Central memory CD8-positive, alpha-beta T cell (primary cell): ENCODE measurements at regions not wholly inside any gene's neighbourhood (a gene's known extent, or its start where the extent isn't known, plus 50 kb on each side); places are given as distances from the start of the nearest gene placed in this dataset.
"Not testable (repeated sequence)": the region's sequence is repeated elsewhere in the genome, so short reads cannot be mapped to it uniquely, and the experiment has no call there.

ENCODE experiments used
- ATAC-seq: fragments of 150-1000 bp; cut with Tn5 transposase; replicated peaks from 2 replicates; pipeline ENCODE4 v1.10.0; 2022; ENCODE audit warnings: mild to moderate bottlenecking, moderate FRiP score, moderate number of reproducible peaks; ENCODE audit not compliant: poor library complexity, severe bottlenecking; ENCODE audit errors: extremely low read depth
- DNase-seq, 2 donors: peaks; one replicate each; pipeline ENCODE4 v3.0.0; 2021; ENCODE audit warnings: low spot score in 2 of 2
- H3K27ac Mint-ChIP-seq: one replicate; pipeline ENCODE4 v1.8.0; 2022; ENCODE audit warnings: low read depth, mild to moderate bottlenecking, moderate library complexity, mixed read lengths
- H3K27me3 Mint-ChIP-seq: one replicate; pipeline ENCODE4 v1.8.0; 2022; ENCODE audit warnings: mixed read lengths
- H3K36me3 Mint-ChIP-seq: one replicate; pipeline ENCODE4 v1.8.0; 2022; ENCODE audit warnings: mild to moderate bottlenecking, moderate library complexity, mixed read lengths; ENCODE audit not compliant: insufficient read depth
- H3K4me1 Mint-ChIP-seq: one replicate; pipeline ENCODE4 v1.8.0; 2022; ENCODE audit warnings: mixed read lengths
- H3K4me3 Mint-ChIP-seq: one replicate; pipeline ENCODE4 v1.8.0; 2022; ENCODE audit warnings: mild to moderate bottlenecking, moderate library complexity, mixed read lengths
- H3K9me3 Mint-ChIP-seq: one replicate; pipeline ENCODE4 v1.8.0; 2022; ENCODE audit warnings: mixed read lengths

DNA sequence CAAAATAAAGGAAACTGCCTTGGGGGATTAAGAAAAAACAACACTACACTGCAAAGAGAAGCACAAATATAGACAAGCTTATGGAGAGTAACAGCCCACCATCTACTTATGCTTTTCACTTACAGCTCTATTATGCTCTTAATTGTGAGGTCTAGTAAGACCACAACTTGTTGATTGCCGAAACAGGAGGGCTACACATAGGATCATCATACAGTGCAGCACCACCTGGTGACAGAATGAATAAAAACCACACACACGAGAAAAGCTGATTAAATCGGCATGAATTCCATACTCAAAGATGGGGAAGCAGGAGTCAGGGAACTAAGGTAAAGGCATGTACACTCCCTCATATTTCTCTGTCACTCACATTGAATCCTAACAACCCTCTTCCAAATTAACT, 259.2 kb downstream of the IKZF2 start:
- H3K4me1 Mint-ChIP-seq: no peaks in the 10 kb centered on the region
- no peaks in the 10 kb centered on the region for H3K27me3 Mint-ChIP-seq
- ATAC-seq: no peak
- H3K9me3 Mint-ChIP-seq: no peaks in the 10 kb centered on the region
- H3K4me3 Mint-ChIP-seq: no peak overlapping the region
- no peak for DNase-seq
- no peak overlapping the region for H3K27ac Mint-ChIP-seq
- H3K36me3 Mint-ChIP-seq: no peaks in the 10 kb centered on the region

DNA sequence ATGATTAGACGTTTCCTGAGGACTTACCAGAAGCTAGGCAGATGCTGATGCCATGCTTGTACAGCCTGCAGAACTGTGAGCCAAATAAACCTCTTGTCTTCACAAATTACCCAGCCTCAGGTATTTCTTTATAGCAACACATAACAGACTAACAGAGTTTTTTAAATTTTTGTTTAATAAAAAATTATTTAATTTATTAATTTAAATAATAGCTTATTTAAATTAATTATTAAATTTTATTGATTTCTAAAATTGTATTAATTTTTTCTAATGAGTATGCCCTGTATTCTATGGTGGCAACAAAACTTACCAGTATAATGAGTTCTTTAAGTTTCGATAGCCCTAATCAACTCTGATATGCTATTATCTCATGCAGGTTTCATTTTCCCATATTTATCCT, 259.8 kb downstream of the IKZF2 start:
- H3K4me1 Mint-ChIP-seq: no peaks in the 10 kb centered on the region
- no peak overlapping the region for H3K27ac Mint-ChIP-seq
- peaks cover 4% of the 10 kb centered on the region for H3K9me3 Mint-ChIP-seq
- ATAC-seq (no peak), DNase-seq (no peak)
- no peak overlapping the region for H3K4me3 Mint-ChIP-seq
- no peaks in the 10 kb centered on the region for H3K36me3 Mint-ChIP-seq
- H3K27me3 Mint-ChIP-seq: no peaks in the 10 kb centered on the region

DNA sequence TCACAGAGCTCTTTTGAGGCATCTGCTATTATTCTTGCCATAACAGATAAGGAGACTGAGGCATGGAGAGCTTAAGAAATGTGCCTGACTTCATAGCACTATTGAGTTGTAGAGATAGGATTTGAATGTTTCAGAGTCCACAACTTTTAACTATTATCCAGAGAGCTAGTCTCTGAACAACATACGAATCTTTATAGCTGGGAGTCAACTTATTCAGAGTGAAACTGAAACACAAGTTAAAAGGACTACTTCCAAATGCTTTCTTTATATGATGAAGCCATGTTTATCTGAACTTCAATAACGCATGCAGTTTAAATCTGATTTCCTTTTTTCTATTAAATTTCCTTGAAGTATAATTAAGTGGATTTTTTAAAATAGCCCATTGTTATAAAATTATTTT, 268.8 kb downstream of the IKZF2 start:
- DNase-seq: no peak
- peaks cover 1% of the 10 kb centered on the region for H3K36me3 Mint-ChIP-seq
- H3K4me3 Mint-ChIP-seq: no peak overlapping the region
- H3K27ac Mint-ChIP-seq: no peak overlapping the region
- ATAC-seq: no peak
- H3K9me3 Mint-ChIP-seq: peaks cover 30% of the 10 kb centered on the region
- H3K4me1 Mint-ChIP-seq: no peaks in the 10 kb centered on the region
- no peaks in the 10 kb centered on the region for H3K27me3 Mint-ChIP-seq

DNA sequence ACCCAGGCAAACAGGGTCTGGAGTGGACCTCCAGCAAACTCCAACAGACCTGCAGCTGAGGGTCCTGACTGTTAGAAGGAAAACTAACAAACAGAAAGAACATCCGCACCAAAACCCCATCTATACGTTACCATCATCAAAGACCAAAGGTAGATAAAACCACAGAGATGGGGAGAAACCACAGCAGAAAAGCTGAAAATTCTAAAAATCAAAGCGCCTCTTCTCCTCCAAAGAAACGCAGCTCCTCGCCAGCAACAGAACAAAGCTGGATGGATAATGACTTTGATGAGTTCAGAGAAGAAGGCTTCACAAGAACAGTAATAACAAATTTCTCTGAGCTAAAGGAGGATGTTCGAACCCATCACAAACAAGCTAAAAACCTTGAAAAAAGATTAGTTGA, 274.9 kb downstream of the IKZF2 start:
- H3K4me1 Mint-ChIP-seq, H3K27ac Mint-ChIP-seq, H3K36me3 Mint-ChIP-seq, H3K4me3 Mint-ChIP-seq, ATAC-seq, H3K27me3 Mint-ChIP-seq, DNase-seq: not testable (repeated sequence)
- H3K9me3 Mint-ChIP-seq: peaks cover 24% of the 10 kb centered on the region

DNA sequence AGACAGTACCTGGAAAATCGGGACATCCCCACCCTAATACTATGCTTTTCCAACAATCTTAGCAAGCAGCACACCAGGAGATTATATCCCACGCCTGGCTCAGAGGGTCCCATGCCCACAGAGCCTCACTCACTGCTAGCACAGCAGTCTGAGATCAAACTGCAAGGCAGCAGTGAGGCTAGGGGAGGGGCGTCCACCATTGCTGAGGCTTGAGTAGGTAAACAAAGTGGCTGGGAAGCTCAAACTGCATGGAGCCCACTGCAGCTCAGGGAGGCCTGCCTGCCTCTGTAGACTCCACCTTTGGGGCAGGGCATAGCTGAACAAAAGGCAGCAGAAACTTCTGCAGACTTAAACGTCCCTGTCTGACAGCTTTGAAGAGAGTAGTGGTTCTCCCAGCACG, 275.5 kb downstream of the IKZF2 start:
- not testable (repeated sequence) for H3K4me1 Mint-ChIP-seq, H3K27ac Mint-ChIP-seq, ATAC-seq, H3K27me3 Mint-ChIP-seq, DNase-seq, H3K4me3 Mint-ChIP-seq, H3K36me3 Mint-ChIP-seq
- peaks cover 24% of the 10 kb centered on the region for H3K9me3 Mint-ChIP-seq

DNA sequence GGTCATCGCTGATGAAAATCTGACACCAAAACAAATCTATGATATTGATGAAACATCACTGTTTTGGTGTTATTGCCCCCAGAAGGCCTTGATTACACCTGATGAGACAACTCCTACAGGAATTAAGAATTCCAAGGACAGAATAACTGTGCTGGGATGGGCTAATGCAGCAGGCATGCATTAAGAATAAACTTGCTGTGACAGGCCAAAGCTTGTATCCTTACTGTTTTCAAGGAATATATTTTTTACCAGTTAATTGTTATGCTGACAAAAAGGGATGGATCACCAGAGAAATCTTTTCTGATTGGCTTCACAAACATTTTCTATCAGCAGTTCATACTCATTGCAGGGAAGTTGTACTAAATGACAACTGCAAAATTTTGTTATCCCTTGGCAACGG, 278.2 kb downstream of the IKZF2 start:
- H3K4me3 Mint-ChIP-seq: no peak overlapping the region
- H3K36me3 Mint-ChIP-seq: peaks cover 3% of the 10 kb centered on the region
- no peak overlapping the region for H3K27ac Mint-ChIP-seq
- H3K9me3 Mint-ChIP-seq: peaks cover 23% of the 10 kb centered on the region
- no peaks in the 10 kb centered on the region for H3K4me1 Mint-ChIP-seq
- DNase-seq (no peak), ATAC-seq (no peak)
- no peaks in the 10 kb centered on the region for H3K27me3 Mint-ChIP-seq

DNA sequence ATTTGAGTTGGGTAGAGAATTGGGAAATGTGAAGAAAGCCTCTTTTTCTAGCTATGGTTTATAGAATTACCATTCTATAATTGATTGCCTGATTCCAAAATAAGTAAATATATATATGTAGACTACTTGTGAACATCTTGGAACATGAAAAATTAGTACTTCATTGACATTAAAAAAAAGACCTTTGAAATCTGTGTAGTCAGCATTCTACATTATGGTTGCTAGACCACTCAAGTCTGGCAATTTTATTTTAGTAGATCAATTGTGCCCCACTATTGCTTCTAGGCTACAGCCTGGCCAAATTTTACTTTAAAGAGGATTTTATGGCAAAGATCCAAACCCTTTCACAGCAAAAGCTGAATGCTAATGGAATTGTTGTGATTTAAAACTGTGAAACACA, 279.8 kb downstream of the IKZF2 start:
- Mint-ChIP-seq H3K27me3 (no peaks in the 10 kb centered on the region), H3K36me3 (peaks cover 3% of the 10 kb centered on the region), H3K27ac (no peak overlapping the region), H3K4me3 (no peak overlapping the region), H3K9me3 (peaks cover 13% of the 10 kb centered on the region), H3K4me1 (no peaks in the 10 kb centered on the region)
- DNase-seq: no peak
- ATAC-seq: no peak

DNA sequence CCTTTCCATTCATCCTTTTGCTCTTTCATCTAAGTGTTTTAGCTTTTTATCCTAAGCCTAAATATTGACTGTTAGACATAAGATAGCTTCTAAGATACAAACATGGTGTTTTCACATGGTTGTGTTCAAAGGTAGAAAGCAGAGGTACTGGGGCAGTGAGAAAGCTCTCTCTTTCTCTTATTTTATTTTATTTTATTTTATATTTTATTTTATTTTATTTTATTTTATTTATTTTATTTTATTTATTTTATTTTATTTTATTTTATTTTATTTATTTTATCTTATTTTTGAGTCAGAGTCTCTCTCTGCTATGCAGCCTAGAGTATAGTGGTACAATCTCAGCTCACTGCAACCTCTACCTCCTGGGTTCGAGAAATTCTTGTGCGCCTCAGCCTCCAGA, 287.2 kb downstream of the IKZF2 start:
- no peaks in the 10 kb centered on the region for H3K36me3 Mint-ChIP-seq
- no peak for ATAC-seq
- H3K27me3 Mint-ChIP-seq: no peaks in the 10 kb centered on the region

DNA sequence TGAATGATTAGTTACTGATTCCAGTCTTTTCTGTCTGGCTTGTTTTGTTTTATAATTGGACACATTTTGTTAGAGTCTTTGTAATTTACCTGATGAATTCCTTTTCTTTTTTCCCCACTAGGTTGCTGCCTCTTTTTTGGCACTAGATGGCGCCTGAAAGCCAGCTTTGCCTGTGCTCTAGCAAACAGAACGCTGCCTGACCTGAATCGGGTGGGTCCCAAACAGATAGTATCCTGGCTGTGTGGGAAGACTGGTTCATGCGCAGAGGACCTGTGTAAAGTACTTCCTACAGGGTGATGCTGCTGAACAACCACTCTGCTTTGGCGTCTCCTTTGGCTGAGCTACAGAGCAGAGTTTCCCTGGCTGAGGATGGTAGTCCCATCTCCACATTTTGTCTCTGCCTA, 288.2 kb downstream of the IKZF2 start:
- Mint-ChIP-seq H3K4me1 (no peaks in the 10 kb centered on the region), H3K4me3 (no peak overlapping the region), H3K27me3 (no peaks in the 10 kb centered on the region), H3K27ac (no peak overlapping the region), H3K9me3 (peaks cover 5% of the 10 kb centered on the region), H3K36me3 (no peaks in the 10 kb centered on the region)
- DNase-seq (no peak), ATAC-seq (no peak)

More for the DNA sequence above, 287.2 kb downstream of the IKZF2 start:
- Mint-ChIP-seq H3K9me3 (peaks cover 10% of the 10 kb centered on the region), H3K4me3 (no peak overlapping the region), H3K4me1 (no peaks in the 10 kb centered on the region), H3K27ac (no peak overlapping the region)
- DNase-seq: no peak

DNA sequence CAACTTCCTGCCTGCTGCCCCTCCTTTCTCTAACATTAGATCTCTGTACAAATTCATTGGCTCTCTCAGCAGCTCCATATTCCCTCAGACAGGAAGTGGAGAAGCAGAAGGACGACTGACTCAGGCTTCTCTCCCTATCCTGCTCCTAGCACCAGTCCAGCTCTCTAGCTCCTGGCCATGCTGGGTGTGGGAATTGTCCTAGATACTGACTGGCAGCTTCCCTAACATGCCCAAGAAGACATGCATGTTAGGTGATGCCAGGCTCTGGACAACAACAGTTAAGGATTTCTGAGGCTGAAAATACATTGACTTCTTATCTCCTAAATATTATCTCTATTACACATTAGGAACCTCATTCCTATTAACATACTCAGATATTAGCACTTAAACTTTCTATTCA, 292.9 kb downstream of the IKZF2 start:
- no peaks in the 10 kb centered on the region for H3K36me3 Mint-ChIP-seq
- no peak overlapping the region for H3K4me3 Mint-ChIP-seq
- H3K27me3 Mint-ChIP-seq: no peaks in the 10 kb centered on the region
- ATAC-seq (no peak), DNase-seq (no peak)
- no peak overlapping the region for H3K27ac Mint-ChIP-seq
- H3K9me3 Mint-ChIP-seq: peaks cover 5% of the 10 kb centered on the region
- H3K4me1 Mint-ChIP-seq: no peaks in the 10 kb centered on the region

DNA sequence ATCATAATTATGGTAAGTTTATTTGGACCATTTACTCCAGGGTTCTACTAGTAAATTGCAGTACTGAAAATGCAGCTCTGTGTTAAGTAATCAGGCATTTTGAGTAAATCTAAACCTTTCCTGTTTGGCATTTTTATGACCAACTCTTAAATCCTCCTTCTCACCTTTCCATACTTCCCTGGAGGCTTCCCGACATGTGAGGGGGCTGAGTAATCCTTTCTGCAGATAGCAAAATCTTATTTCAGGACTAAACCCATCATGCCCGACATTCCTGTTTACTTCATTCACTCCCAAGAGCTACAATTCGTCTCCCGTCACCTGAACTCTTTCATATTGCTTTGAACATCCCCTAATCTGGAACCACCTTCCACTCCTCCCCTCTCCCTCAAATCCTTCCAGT, 296.6 kb downstream of the IKZF2 start:
- Mint-ChIP-seq H3K4me1 (no peaks in the 10 kb centered on the region), H3K4me3 (no peak overlapping the region), H3K9me3 (peaks cover 5% of the 10 kb centered on the region), H3K27me3 (no peaks in the 10 kb centered on the region), H3K36me3 (no peaks in the 10 kb centered on the region), H3K27ac (no peak overlapping the region)
- no peak for ATAC-seq
- DNase-seq: no peak

DNA sequence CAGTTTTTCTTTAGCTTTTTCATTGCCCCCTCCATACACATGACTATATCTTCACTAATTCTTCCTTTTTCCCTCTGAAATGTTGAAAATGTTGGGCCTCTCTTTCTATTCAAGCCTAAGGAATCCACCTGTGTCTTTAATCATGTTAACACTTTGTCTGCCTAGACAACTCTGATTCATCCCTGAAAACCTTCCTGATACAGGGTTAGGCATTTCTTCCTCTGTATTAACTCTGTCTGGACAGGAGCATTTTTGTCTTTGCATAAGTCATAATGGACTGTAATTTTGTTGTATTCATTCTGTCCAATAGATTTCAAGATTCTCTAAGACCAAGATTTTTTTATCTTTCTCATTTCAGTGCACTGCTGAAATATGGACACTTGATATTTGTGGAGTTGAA, 297.3 kb downstream of the IKZF2 start:
- no peaks in the 10 kb centered on the region for H3K4me1 Mint-ChIP-seq
- H3K4me3 Mint-ChIP-seq: no peak overlapping the region
- no peaks in the 10 kb centered on the region for H3K36me3 Mint-ChIP-seq
- no peak for ATAC-seq
- H3K27me3 Mint-ChIP-seq: no peaks in the 10 kb centered on the region
- H3K9me3 Mint-ChIP-seq: peaks cover 5% of the 10 kb centered on the region
- H3K27ac Mint-ChIP-seq: no peak overlapping the region
- no peak for DNase-seq

DNA sequence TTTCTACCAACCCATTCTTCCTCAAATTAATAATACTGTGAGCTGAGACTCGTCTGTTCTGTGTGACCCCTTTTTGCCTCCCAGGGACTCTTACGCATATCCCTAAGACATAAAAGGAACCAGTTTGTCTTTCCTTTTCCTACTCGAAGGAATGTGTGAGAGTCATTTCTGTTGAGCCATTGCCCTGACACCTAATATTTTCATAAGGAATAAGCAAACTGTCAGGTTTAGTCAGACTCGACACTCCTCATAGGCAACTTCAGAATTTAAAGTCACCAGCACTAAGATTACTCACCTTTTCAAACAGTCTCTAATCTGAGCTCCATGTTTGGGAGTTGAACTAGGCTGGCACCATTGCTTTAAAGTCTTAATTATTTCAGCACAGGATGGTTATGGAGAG, 305.5 kb downstream of the IKZF2 start:
- no peaks in the 10 kb centered on the region for H3K36me3 Mint-ChIP-seq
- no peaks in the 10 kb centered on the region for H3K27me3 Mint-ChIP-seq
- H3K4me1 Mint-ChIP-seq: no peaks in the 10 kb centered on the region
- H3K27ac Mint-ChIP-seq: no peak overlapping the region
- DNase-seq: no peak
- peaks cover 7% of the 10 kb centered on the region for H3K9me3 Mint-ChIP-seq
- no peak overlapping the region for H3K4me3 Mint-ChIP-seq
- no peak for ATAC-seq
